Right lobe of liver (tissue), 6 donors: ENCODE measurements at regions not wholly inside any gene's neighbourhood (a gene's known extent, or its start where the extent isn't known, plus 50 kb on each side); places are given as distances from the start of the nearest gene placed in this dataset.
"Not testable (repeated sequence)": the region's sequence is repeated elsewhere in the genome, so short reads cannot be mapped to it uniquely, and the experiment has no call there.

Experiments
- ATAC-seq, 4 donors: fragments of 200-7000 bp; cut with Tn5 transposase; one replicate each; pipeline ENCODE4 v1.9.1; 2020; ENCODE audit warnings: mild to moderate bottlenecking in 4 of 4, moderate library complexity in 4 of 4
- DNase-seq, 3 donors: peaks; one replicate each; pipeline ENCODE4 v3.0.0-alpha.2; 2020
- H3K27ac ChIP-seq, 3 donors: fragments of 200-600 bp; one replicate each; pipeline ENCODE4 v1.8.0; 2022
- H3K27me3 ChIP-seq, 2 donors: fragments of 200-600 bp; one replicate each; pipeline ENCODE4 v1.8.0; 2022
- H3K36me3 ChIP-seq, 4 donors: fragments of 200-600 bp; sonication (generic) in 1 of 4; one replicate each; pipeline versions ENCODE4 v1.5.1 to v1.8.0; 2017 to 2022; ENCODE audit warnings: control low read depth in 1 of 4
- H3K4me1 ChIP-seq, 4 donors: fragments of 200-600 bp; sonication (generic) in 1 of 4; one replicate each; pipeline versions ENCODE4 v1.5.1 to v1.8.0; 2017 to 2022; ENCODE audit warnings: control low read depth in 1 of 4
- H3K4me3 ChIP-seq, 3 donors: fragments of 200-600 bp; one replicate each; pipeline ENCODE4 v1.8.0; 2022
- H3K9me3 ChIP-seq, 4 donors: fragments of 200-600 bp; sonication (generic) in 1 of 4; one replicate each; pipeline versions ENCODE4 v1.5.1 to v1.8.0; 2017 to 2022; ENCODE audit warnings: control low read depth in 1 of 4
- CTCF ChIP-seq, 4 donors: fragments of 200-600 bp in 3 of 4; fragments of 450-650 bp in 1 of 4; IDR thresholded peaks; one replicate each; pipeline versions ENCODE4 v1.5.1 to v1.8.0; 2016 to 2022; ENCODE audit warnings: antibody characterized with exemption in 4 of 4, mild to moderate bottlenecking in 2 of 4
- POLR2A ChIP-seq: fragments of 450-650 bp; IDR thresholded peaks from one replicate; pipeline ENCODE4 v1.6.1; 2017; ENCODE audit warnings: antibody characterized with exemption, mild to moderate bottlenecking
- WGBS: methylation state at CpG from one replicate; pipeline ENCODE4 v1.1.6; 2018; ENCODE audit warnings: low coverage, low lambda C conversion rate; ENCODE audit not compliant: insufficient coverage; ENCODE audit errors: missing lambda C conversion rate; 5-methylcytosine and 5-hydroxymethylcytosine counted together
- intact Hi-C, 2 donors: fragments of 100-400 bp; cut with DNase I; formaldehyde crosslinking; loops; one replicate each; pipeline versions ENCODE4 v1.11.2 to v1.14.1; 2022
- donor health status: DM: no; HTN: yes; CAD: no.
- donor health status: DM: no; HTN: no; CAD: no.
- donor health status: DM: no; HTN: no; CAD: no.
- donor health status: DM: no; HTN: yes; CAD: no.
- donor health status: DM: no; HTN: yes; CAD: no.

GRCh38 chr14:106235356-106236159 is 709.2 kb downstream of the TMEM121 start:
- no peak for ATAC-seq
- DNase-seq = no peak
- Histone ChIP-seq H3K27ac (no peak overlapping the region), H3K4me1 (no peaks in the 10 kb centered on the region), H3K9me3 (no peaks in the 10 kb centered on the region), H3K27me3 (no peaks in the 10 kb centered on the region), H3K36me3 (no peaks in the 10 kb centered on the region), H3K4me3 (no peak overlapping the region)
- 44% methylated on average over 8 of the region's 10 CpGs for WGBS
- no peak for TF ChIP-seq CTCF (IDR thresholded peaks at IDR 0.05)
- no peak for TF ChIP-seq POLR2A
- intact Hi-C loops = no loop called here

DNA sequence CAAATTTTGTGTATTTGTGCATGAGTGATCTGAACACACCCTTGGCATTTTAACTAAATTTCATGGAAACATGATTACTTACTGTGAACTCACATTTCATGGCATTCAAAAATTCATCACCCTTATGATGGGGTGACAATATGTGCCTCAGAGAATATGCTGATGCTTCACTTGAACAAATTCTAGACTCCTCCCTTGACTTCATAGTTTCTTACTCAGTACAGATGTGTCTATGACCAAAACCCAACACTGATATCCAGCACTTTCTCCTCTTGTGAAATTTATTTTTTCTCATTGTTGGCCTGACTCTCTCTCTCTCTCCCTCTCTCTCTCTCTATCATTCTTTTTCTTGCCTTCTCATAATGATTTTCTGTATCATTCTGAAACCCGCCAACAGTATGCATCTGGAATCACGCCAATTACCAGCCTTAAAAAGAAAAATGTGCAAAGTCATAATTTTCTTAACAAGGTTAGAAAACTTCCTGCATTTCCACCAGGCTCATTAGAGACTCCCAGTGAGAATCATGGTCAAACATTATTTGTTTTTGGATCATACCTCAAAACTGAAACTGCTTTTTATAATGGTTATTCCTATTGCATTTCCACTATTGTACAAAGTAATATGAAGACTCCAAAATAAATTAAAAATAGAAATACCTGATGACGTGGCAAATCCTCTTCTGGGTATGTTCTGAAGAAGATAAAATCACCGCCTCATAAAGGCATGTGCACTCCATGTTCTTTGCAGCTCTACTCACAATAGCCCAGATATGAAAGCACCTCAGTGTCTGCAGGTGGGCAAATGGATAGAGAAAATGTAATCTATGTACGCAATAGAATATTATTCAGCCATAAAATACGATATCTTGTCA is 722.2 kb downstream of the TMEM121 start:
- no peak for ATAC-seq
- Histone ChIP-seq H3K4me1 (no peaks in the 10 kb centered on the region), H3K27ac (no peak overlapping the region), H3K27me3 (no peaks in the 10 kb centered on the region), H3K36me3 (no peaks in the 10 kb centered on the region), H3K4me3 (no peak overlapping the region), H3K9me3 (no peaks in the 10 kb centered on the region)
- 26% methylated on average over 6 of the region's 6 CpGs for WGBS
- DNase-seq = no peak
- intact Hi-C loops = no loop called here
- no peak for TF ChIP-seq CTCF (IDR thresholded peaks at IDR 0.05)
- TF ChIP-seq POLR2A = no peak

- H3K27me3 ChIP-seq, H3K4me3 ChIP-seq, H3K4me1 ChIP-seq, intact Hi-C loops, H3K27ac ChIP-seq, H3K9me3 ChIP-seq, ATAC-seq, H3K36me3 ChIP-seq, DNase-seq: not testable (repeated sequence)
- WGBS = 48% methylated on average over 5 of the region's 5 CpGs
Measured at GRCh38 chr14:106253995-106254394, 727.6 kb downstream of the TMEM121 start.

GRCh38 chr14:106257569-106257994 is 731.2 kb downstream of the TMEM121 start:
- peak in 3 of 4 donors; percentile 40 to 53 (median 42) for TF ChIP-seq CTCF (IDR thresholded peaks at IDR 0.05)
- H3K9me3 ChIP-seq, intact Hi-C loops, H3K27me3 ChIP-seq, H3K36me3 ChIP-seq, H3K27ac ChIP-seq, H3K4me1 ChIP-seq, H3K4me3 ChIP-seq: not testable (repeated sequence)
- ATAC-seq (peak in 1 of 4 donors; percentile 37), DNase-seq (peak; percentile 57 to 71 (median 61))
- 8% methylated on average over 10 of the region's 16 CpGs for WGBS
